SH-SY5Y (cell line): ENCODE measurements at regions not wholly inside any gene's neighbourhood (a gene's known extent, or its start where the extent isn't known, plus 50 kb on each side); places are given as distances from the start of the nearest gene placed in this dataset.

Experiments
- GATA2 ChIP-seq: IDR thresholded peaks from 2 replicates; pipeline ENCODE4 v1.6.1; 2011; ENCODE audit warnings: mild to moderate bottlenecking, low read depth, low read length
- GATA3 ChIP-seq: IDR thresholded peaks from 2 replicates; pipeline ENCODE4 v1.6.1; 2011; ENCODE audit warnings: low read depth, mild to moderate bottlenecking, low read length, moderate library complexity

DNA sequence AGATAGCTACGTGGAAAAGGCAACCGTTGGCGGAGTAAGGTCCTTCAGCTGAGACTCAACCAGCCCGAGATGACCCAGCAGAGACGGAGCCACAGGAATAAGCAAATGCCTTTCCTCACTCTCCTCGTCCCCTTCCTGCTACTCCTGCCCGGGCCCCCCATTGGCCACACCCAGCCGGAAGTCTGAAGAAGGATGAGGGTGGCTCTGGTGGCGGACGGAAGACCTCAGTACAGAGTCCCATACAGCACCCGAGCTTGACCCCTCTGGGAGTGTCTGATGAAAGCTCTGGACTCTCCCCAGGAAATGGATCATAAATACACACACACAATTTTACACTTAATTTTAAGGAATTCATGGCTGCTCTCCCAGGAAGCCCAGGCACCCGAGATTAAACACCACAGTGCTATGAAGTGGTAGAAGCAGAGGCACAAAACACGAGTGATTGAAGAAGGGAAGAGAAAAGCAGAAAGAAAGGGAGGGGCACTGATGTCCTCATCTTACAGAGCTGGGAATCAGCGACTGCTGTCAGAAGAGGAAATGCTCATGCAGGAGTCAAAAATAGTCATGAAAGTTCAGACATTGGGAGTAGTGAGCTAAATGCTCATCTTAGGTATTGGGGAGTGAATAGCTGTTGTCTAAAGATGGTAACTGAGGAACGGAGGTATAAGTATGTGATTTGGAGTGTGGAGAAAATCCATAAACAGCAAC is 125.6 kb downstream of the BANF2 start:
- TF ChIP-seq GATA2: no peak

DNA sequence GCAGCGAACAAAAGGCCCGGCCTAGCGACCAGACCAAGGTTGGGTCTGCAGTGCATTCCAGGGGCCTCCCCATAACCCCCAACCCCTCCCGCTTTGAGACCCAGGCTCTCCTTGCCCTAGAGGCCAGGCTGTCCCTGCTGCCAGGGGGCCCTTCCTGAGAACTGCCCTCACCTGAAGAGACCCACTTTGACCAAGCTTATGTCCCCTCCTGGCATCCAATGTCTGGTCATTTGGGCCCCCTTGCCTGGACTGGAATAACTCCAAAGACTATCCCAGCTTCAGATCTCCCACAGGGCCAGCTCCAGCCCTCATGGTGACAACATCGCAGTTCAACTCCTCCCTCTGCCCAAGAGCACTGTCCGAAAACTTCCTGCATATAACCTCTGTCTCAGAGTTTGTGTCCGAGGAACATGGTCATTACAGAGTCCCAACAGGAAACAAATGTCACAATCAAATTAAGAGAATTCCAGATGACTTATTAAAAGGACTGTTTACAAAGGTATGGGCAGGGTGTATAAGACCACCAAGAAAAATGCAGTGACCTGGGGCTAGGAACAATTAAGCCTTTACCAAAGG is 125.0 kb downstream of the BANF2 start:
- TF ChIP-seq GATA3 (no peak), GATA2 (no peak)

DNA sequence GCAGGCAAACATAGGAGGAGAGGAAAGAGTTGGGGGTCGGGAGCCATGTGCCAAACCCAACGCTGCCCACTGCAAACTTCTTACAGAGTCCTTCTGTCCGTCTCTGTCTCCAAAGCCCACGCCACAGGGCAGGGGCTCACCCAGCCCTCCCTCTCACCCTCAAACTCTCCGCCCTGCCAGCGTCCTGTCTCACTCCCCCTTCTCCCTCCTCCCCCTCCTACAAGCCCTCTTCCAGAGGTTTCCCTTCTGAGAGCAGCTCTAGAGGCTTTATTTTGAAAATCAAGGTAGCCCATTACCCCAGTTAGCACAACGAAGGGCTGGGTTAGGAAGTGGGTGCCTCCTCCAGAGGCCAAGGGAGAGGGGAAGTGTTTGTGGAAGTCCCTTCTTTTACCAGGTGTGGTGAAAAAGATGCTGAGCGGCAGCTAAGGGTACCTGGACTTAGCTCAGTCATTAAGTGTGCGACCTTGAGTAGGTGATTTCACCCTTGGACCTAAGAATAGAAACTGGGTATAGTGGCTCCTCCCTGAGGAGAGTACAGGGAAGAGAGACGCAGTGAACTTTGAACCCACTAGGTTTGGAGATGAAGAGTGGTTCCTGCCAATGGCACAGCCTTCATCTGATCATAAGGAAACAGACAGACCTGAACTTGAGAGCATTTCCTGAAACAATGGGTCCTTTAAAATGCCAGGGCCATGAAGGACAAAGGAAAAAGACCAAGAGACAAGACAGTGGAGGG is 123.8 kb downstream of the BANF2 start:
- no peak for TF ChIP-seq GATA3
- TF ChIP-seq GATA2: no peak

DNA sequence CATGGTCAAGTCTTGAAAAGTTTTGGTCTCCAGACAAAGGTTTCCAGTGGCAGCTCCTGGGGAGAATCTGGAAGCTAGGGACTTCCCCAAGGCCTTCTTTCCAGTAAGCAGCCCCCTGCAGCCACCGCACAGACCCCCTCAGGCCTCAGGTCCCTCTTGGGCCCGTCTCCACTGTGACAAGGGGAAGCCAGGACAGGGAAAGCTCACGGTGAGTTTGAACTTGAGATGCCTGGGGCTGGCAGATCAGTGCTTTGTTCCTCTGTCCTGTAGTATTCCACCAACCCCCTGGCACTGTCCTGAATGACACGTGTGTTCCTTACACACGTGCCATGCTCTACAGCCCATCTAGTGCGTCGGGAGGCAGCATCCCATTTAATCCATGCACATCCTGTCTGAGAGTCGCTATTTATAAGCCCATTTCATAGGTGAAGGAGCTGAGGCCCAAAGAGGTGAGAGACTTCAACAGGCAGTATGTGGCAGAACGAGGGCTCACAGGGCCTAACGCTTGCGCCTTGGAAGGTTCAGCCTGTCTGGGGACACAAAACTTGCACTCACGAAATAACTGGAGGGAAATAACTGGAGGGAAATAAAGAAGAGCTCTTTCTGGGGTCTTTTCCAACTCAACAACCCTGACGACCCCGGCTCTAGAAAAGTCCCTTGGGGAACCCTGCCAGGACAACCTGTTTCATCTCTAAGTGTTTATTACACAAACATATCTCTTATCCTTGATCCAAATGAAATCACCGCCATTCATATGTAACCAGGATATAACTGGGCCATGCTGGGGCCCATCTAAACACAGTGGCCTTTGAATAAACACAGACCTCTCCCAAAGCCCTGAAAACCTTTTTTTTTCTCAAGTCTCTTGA is 123.0 kb downstream of the BANF2 start:
- no peak for TF ChIP-seq GATA3
- TF ChIP-seq GATA2: no peak

DNA sequence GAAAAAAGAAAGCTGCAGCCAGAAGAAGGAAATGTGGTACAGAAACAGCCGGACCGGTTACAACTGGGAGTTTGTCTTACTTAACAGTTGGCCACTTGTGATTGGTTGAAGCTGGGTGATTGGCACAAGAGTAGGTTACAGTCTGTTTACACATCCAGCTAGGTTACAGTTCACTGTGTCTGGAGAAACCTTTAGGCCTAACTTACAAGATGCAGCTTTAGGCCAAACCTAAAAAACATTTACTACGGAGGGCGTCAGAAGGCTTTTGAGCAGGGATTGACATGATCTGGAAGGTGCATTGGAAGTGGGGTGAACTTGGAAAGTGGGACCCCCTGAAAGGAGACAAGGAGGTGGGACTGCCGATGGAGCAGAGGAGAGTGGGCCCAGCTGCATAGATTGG is 122.3 kb downstream of the BANF2 start:
- no peak for TF ChIP-seq GATA3
- TF ChIP-seq GATA2: no peak

DNA sequence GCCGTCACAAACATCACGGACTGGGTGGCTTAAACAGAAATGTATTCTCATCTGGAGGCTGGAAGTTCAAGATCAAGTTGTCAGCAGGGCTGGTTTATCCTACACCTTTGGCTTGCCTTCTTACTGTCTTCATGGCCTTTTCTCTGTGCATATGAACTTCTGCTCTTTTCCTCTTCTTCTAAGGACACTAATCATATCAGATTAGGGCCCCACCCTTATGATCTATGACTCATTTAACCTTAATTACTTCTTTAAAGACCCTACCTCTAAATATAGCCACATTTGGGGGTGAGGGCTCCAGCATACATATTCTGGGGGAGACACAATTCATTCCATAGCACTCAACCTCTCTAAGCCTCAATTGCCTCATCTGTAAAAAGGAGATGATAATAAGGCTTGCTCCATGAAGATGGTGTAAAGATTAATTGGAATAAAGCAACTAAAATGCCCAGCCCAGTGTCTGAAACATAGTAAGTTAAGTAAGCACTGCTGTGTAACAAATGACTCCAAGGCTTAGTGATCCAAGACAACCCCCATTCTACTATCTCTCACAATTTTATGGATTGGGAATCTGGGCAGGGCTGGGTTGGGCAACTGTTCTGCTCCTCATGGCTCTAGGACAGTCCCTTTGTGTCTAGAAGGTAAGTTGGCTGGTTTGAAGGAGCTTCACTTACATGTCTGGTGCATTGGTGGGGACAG is 119.8 kb downstream of the BANF2 start:
- TF ChIP-seq GATA2 (no peak), GATA3 (no peak)

DNA sequence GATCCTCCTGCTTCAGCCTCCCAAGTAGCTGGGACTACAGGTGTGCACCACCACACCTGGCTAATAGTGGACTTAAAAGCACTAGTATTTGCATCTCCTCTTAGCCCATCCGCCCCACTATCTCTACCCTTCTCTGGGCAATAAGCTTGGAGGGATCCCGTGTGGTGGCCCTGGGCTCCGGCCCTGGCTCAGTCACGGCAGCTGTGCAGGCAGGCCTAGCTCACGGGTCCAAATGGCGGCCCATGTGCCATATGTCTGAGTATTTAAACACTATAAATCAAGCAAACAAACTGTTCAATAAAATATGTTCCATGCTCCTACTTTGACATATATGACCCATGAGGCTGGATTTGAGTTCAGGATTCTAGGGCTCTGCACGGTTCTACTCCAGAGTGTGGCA is 118.4 kb downstream of the BANF2 start:
- TF ChIP-seq GATA2 (no peak), GATA3 (no peak)

DNA sequence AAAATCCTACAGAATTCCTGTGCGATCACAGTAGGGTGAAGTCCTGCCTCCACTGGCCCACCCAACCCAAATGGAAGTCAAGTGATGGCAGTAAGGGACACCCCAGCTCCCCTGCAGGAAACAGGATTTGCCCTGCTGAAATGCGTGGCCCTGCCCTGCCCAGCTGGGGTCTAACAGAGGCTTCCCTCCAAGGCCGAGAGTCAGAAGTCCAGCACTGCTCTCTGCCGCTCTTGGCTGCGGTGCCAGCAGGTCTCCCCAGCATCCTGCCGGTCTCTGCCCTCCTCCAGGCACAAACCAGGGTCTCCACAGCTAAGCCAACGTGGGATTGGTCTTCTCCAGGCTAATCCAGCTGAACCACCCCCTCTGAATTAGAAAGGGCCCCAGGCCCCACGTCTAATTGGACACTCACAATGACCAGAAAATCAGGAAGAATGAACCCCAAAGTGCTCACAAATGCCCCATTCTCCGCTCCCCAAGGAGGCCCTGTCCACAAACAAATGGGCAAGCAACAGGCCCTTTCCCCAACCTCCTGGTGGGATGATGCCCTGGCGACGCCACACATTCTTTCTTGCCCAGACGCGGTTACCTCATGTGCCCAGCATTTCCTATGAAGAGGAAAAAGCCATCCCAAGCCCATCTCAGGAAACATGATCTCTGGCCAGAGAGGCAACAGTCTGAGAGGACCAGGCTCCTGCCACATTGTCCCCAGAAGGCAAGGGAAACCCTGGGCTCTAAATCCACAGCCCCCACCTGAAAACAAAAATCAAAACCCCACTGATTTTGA is 117.2 kb downstream of the BANF2 start:
- TF ChIP-seq GATA2 (no peak), GATA3 (no peak)

DNA sequence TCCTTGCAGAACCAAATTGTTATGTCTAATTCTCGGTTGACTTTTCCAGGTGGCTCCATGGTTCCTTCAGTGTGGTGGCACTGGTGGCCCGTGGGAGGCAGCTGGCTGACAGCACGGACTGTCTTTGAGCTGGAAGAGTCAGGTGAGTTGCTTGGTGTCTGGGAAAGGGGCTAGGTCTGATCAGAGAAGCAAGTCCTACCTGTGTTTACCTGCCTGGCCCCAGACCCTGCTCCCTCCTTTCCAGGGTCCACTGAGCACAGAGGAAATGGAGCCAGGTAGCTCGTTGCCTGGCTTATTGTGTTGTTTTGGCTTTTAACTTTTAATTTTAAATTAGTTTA is 111.8 kb downstream of the BANF2 start:
- no peak for TF ChIP-seq GATA2

DNA sequence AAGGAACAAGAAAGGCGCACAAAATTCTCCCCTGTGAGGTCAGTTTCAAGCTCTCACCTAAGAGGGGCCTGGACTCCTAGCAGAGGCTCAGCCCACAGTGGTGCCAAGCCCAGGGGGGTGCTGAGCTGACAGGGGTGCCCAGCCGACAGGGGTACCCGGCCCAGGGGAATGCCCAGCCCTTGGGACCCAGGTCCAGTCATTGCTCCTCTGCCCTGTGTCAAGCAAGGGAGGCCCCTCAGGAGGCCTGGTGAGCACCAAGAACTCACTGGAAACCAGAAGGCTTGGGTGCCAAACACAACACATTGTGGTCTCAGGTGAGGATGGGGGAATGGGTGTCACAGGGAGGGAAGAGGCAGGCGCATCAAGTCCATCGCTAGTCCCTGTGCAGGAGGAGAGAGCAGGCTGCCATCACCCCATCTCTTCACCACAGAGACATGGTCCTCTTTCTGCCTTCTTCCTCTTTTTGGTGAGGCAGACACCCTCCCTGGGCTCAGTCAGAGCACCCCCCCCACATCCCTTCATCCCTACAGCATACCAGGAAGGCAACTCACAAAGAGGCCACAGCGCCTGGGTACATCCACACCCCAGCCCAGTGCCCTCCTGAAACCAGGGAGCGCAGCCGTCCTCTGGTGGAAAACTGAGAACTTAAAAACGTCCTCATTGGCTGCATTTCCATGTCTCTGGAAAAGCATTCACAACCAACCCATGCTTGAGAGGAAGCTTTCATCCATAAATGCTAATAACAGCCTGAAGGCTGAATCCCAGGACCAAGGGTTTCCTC is 111.3 kb downstream of the BANF2 start:
- TF ChIP-seq GATA3 (no peak), GATA2 (no peak)

DNA sequence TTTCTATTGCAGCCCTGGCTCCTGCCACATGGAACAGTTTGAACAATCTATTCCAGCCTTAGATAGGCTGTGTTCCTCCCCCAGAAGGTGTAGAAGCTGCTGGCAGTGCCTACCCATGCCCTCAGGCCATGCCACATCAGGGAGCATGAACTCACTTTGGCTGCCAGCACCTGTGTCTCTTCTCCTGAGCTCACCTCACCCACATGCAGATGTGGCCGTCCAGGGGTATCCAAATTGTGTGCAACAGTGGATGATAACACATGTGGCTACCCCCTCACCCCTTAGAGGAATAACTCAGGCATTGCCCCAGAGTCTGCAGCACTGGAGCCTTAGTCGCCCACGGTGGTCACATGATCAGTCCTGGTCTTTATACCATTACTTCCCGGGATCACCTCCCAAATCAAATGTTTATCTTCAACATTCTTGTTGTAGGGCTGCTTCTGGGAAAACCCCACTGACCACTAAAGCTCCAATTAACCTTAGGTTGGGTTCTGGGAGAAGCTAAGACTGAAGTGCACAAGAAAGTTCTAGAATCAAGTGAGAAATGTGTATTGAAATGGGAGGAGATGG is 110.4 kb downstream of the BANF2 start:
- TF ChIP-seq GATA2 (no peak), GATA3 (no peak)

DNA sequence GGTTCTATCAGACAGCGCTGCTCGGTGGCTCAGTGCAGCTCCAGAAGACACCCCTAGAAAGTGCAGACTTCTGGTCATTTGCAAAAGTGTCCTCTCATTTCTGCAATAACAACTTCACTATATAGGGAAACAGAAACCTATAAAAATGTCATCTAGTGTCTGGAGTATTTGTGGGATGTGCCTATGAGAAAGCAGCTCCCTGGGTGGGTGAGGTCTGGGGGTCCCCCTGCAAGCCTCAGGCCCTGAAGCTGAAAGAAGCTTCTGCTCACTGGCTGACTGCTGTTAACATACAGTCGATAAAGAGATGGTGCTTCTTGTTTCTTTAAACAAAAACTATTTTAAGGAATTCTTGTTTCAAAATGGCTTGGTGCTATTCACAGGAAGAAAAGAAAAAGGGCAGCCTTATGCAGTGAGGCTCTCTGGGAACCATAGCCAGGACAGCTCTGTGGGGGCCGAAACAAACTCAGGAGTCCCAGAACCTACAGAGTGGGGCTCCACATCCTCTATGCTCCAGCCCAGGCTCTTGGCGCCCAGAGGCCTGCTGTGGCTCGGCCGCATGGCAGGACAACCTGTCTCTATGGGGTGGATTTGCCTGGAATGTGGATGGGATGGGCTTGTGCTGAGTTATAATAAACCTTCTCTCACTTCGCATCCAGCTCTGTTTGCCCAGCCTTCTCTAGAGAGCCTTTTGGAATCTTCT is 109.7 kb downstream of the BANF2 start:
- TF ChIP-seq GATA2 (no peak), GATA3 (no peak)

DNA sequence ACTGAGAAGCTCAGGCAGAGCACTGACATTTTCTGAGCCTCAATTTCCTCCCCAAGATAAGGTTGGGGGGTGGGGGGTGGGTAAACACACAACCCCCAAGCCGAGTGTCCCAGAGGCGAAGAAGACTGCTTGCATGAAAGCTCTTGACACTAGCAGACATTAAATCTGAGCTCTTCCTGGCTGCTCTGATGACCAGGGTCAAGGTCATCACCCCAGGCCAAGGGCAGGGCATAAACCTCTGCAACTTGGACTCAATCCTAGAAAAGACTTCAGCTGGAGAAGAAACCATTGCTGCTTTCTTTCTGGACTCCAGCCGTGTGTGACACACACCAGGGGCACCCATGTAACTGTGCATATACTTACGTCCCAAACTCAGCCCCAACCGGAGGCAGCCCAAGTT is 109.0 kb downstream of the BANF2 start:
- TF ChIP-seq GATA2: no peak
- TF ChIP-seq GATA3: no peak
